ENCODE measurements at regions not wholly inside any gene's neighbourhood (a gene's known extent, or its start where the extent isn't known, plus 50 kb on each side); places are given as distances from the start of the nearest gene placed in this dataset.

DNA sequence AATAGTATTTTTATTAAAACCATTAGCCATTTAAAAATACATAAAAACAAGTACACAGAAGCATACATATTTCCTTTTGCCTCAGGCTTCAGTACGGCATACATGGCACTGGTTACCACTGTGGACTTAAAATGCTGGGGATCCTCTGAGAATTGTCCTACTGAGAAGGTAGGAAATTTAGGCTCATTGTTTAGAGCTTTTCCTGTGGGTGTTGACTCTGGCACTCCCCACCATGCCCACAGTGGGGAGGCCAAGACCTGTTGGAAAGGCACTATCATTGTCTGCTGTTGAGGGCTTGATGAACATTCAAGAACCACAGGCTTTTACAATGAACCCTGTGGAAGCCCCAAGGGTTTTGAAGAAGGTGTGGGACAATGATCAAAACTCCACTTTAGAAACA is 473.4 kb downstream of the BTBD3 start:
- Mint-ChIP-seq H3K4me1 (no peaks in the 10 kb centered on the region), H3K9me3 (peaks cover 5 to 35% (median 11%) of the 10 kb centered on the region in 7 donors), H3K4me3 (no peak overlapping the region), H3K27ac (no peak overlapping the region), H3K36me3 (no peaks in the 10 kb centered on the region), H3K27me3 (no peaks in the 10 kb centered on the region)
- no peaks in the 10 kb centered on the region for H3K27me3 ChIP-seq (ENCODE audit: control insufficient read depth, insufficient read depth, low read length)
- ATAC-seq (ENCODE audit: low read depth in 2 of 2): no peak
- H3K27ac ChIP-seq (ENCODE audit: insufficient read depth, low read length, poor library complexity, severe bottlenecking): no peak overlapping the region
- DNase-seq: no peak
- H3K36me3 ChIP-seq (ENCODE audit: control insufficient read depth, insufficient read depth, low read length): no peaks in the 10 kb centered on the region
- H3K9me3 ChIP-seq (ENCODE audit: control insufficient read depth in 2 of 2, low read length in 2 of 2): peaks cover 0 to 8% of the 10 kb centered on the region in 2 experiments
- no peaks in the 10 kb centered on the region for H3K4me1 ChIP-seq (ENCODE audit: control insufficient read depth, insufficient read depth, low read length, poor library complexity, severe bottlenecking)
- no peak overlapping the region for H3K4me3 ChIP-seq (ENCODE audit: low read depth, low read length)

DNA sequence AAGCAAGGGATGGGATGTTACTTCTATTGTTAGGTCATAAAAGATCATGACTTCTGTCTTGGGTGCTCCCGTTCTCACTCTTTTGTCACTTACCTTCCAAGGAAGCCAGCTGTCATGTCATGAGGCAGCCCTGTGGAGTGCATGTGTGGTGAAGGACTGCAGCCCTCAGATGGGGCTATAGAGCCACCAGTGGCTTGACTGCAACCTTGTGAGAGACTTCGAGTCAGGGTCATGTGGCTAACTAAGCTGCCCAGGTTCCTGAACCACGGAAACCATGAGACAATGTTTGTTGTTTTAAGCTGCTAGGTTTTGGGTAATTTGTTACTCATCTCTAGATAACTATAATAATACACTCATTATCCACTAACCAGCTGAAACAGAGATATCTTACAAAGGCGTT is 477.1 kb downstream of the BTBD3 start:
- Mint-ChIP-seq H3K9me3 (peaks cover 5 to 26% (median 12%) of the 10 kb centered on the region in 7 donors), H3K27me3 (no peaks in the 10 kb centered on the region), H3K4me1 (no peaks in the 10 kb centered on the region), H3K27ac (no peak overlapping the region), H3K36me3 (no peaks in the 10 kb centered on the region), H3K4me3 (no peak overlapping the region)
- no peak for DNase-seq
- Histone ChIP-seq H3K4me1 (ENCODE audit: control insufficient read depth, insufficient read depth, low read length, poor library complexity, severe bottlenecking) (no peaks in the 10 kb centered on the region), H3K36me3 (ENCODE audit: control insufficient read depth, insufficient read depth, low read length) (no peaks in the 10 kb centered on the region), H3K9me3 (ENCODE audit: control insufficient read depth in 2 of 2, low read length in 2 of 2) (no peaks in the 10 kb centered on the region), H3K27me3 (ENCODE audit: control insufficient read depth, insufficient read depth, low read length) (no peaks in the 10 kb centered on the region), H3K4me3 (ENCODE audit: low read depth, low read length) (no peak overlapping the region), H3K27ac (ENCODE audit: insufficient read depth, low read length, poor library complexity, severe bottlenecking) (no peak overlapping the region)
- no peak for ATAC-seq (ENCODE audit: low read depth in 2 of 2)

DNA sequence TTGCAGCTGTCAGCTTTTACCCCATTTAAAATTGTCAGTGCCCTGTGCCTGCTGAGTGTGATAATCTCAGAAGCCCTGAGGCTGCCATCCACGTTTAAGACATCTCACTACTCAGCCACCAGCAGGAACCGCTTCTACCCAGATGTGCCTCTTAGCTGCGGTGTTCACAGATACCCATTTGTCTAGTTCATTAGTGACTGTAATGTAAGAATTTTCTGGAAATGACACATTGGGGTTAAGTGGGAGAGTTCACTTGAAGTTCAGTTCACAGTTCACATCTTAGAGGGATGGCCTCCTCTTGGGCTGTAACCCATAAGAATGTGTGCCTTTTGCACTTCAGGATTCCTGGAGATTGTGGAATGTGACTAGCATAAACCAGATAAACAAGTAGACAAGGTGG is 477.7 kb downstream of the BTBD3 start:
- Mint-ChIP-seq H3K27me3 (no peaks in the 10 kb centered on the region), H3K36me3 (no peaks in the 10 kb centered on the region), H3K4me1 (no peaks in the 10 kb centered on the region), H3K9me3 (peaks cover 5 to 24% (median 12%) of the 10 kb centered on the region in 7 donors), H3K4me3 (no peak overlapping the region), H3K27ac (no peak overlapping the region)
- Histone ChIP-seq H3K27me3 (ENCODE audit: control insufficient read depth, insufficient read depth, low read length) (no peaks in the 10 kb centered on the region), H3K27ac (ENCODE audit: insufficient read depth, low read length, poor library complexity, severe bottlenecking) (no peak overlapping the region), H3K9me3 (ENCODE audit: control insufficient read depth in 2 of 2, low read length in 2 of 2) (no peaks in the 10 kb centered on the region), H3K4me1 (ENCODE audit: control insufficient read depth, insufficient read depth, low read length, poor library complexity, severe bottlenecking) (no peaks in the 10 kb centered on the region), H3K4me3 (ENCODE audit: low read depth, low read length) (no peak overlapping the region), H3K36me3 (ENCODE audit: control insufficient read depth, insufficient read depth, low read length) (no peaks in the 10 kb centered on the region)
- ATAC-seq (ENCODE audit: low read depth in 2 of 2) (no peak), DNase-seq (no peak)

DNA sequence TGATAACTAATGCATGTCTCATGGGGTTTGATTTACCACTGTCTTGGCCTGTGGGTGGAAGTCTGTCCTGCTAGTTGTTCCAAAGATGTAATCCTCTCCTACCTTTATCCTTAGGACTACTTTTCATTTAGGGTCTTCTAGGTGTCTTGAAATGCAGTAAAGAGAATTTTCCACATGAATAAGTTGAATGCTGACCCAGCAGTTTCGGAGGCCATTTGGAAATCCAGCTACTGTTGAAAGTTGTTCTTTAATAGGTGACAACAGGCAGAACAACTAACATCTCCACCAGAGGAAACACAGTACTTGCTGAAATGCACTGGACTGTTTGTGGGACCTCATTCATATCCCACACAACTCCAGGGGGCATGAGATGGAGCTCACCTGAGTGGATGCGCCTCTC is 478.1 kb downstream of the BTBD3 start:
- no peak overlapping the region for H3K4me3 ChIP-seq (ENCODE audit: low read depth, low read length)
- H3K27me3 ChIP-seq (ENCODE audit: control insufficient read depth, insufficient read depth, low read length): no peaks in the 10 kb centered on the region
- no peaks in the 10 kb centered on the region for H3K27me3 Mint-ChIP-seq
- no peak overlapping the region for H3K4me3 Mint-ChIP-seq
- H3K9me3 ChIP-seq (ENCODE audit: control insufficient read depth in 2 of 2, low read length in 2 of 2): no peaks in the 10 kb centered on the region
- no peaks in the 10 kb centered on the region for H3K4me1 Mint-ChIP-seq
- H3K36me3 Mint-ChIP-seq: no peaks in the 10 kb centered on the region
- ATAC-seq (ENCODE audit: low read depth in 2 of 2) (no peak), DNase-seq (no peak)
- H3K27ac ChIP-seq (ENCODE audit: insufficient read depth, low read length, poor library complexity, severe bottlenecking): no peak overlapping the region
- H3K9me3 Mint-ChIP-seq: peaks cover 5 to 24% (median 12%) of the 10 kb centered on the region in 7 donors
- no peak overlapping the region for H3K27ac Mint-ChIP-seq
- no peaks in the 10 kb centered on the region for H3K36me3 ChIP-seq (ENCODE audit: control insufficient read depth, insufficient read depth, low read length)
- H3K4me1 ChIP-seq (ENCODE audit: control insufficient read depth, insufficient read depth, low read length, poor library complexity, severe bottlenecking): no peaks in the 10 kb centered on the region

DNA sequence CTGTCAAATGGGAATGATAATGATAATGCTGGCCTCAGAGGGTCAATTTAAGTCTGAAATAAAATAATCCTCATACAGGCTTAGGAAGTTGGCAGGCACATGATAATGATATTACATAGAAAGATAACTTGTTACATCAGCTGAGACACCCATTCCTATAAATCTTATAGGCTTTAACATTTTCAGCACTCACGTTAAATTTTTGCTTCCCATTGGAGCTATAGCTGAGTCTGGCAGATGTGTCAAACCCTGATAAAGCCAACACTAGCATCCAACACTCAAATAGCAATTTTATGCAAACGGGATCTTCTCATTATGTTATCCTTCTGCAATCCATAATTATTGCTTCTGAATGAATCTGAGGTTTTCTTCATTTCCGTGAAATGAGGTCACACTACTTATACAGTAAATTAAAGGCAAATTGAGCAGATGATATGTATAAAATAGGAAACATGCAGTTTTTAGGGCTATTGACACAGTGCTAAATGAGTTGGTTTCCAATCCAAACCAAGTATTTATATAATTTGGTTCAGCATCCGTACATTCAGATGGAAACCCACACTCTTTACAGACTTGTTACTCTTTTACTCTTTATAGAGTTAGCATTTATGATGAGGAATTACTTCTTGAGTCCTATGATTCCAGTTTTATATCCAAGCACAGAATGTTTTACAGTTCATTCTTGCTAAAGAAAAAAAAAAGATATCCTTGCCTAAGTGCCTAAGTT is 481.6 kb downstream of the BTBD3 start:
- H3K9me3 ChIP-seq (ENCODE audit: control insufficient read depth in 2 of 2, low read length in 2 of 2): no peaks in the 10 kb centered on the region
- DNase-seq: no peak
- H3K4me3 Mint-ChIP-seq: no peak overlapping the region
- H3K9me3 Mint-ChIP-seq: peaks cover 3 to 22% (median 13%) of the 10 kb centered on the region in 7 donors
- ATAC-seq (ENCODE audit: low read depth in 2 of 2): no peak
- H3K4me1 ChIP-seq (ENCODE audit: control insufficient read depth, insufficient read depth, low read length, poor library complexity, severe bottlenecking): no peaks in the 10 kb centered on the region
- H3K36me3 Mint-ChIP-seq: no peaks in the 10 kb centered on the region
- H3K4me3 ChIP-seq (ENCODE audit: low read depth, low read length): no peak overlapping the region
- H3K27ac ChIP-seq (ENCODE audit: insufficient read depth, low read length, poor library complexity, severe bottlenecking): no peak overlapping the region
- H3K4me1 Mint-ChIP-seq: no peaks in the 10 kb centered on the region
- H3K27me3 Mint-ChIP-seq: no peaks in the 10 kb centered on the region
- no peak overlapping the region for H3K27ac Mint-ChIP-seq
- no peaks in the 10 kb centered on the region for H3K27me3 ChIP-seq (ENCODE audit: control insufficient read depth, insufficient read depth, low read length)
- no peaks in the 10 kb centered on the region for H3K36me3 ChIP-seq (ENCODE audit: control insufficient read depth, insufficient read depth, low read length)

DNA sequence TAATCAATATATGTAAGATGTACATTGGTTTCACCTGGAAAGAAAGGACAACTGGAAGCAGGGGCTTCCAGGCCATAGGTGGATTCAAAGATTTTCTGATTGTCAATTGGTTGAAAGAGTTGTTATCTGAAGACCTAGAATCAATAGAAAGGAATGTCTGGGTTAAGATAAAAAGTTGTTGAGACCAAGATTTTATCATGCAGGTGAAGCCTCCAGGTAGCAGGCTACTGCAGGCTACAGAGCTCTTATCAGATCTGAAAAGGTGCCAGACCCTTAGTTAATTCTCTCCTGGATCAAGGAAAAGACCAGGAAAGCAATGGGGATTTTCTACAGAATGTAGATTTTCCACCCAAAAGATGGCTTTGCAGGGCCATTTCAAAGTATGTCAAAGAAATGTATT is 487.2 kb downstream of the BTBD3 start:
- Histone ChIP-seq H3K9me3 (ENCODE audit: control insufficient read depth in 2 of 2, low read length in 2 of 2) (peaks cover 0 to 2% of the 10 kb centered on the region in 2 experiments), H3K27me3 (ENCODE audit: control insufficient read depth, insufficient read depth, low read length) (no peaks in the 10 kb centered on the region), H3K27ac (ENCODE audit: insufficient read depth, low read length, poor library complexity, severe bottlenecking) (no peak overlapping the region), H3K4me3 (ENCODE audit: low read depth, low read length) (no peak overlapping the region), H3K36me3 (ENCODE audit: control insufficient read depth, insufficient read depth, low read length) (no peaks in the 10 kb centered on the region), H3K4me1 (ENCODE audit: control insufficient read depth, insufficient read depth, low read length, poor library complexity, severe bottlenecking) (no peaks in the 10 kb centered on the region)
- Mint-ChIP-seq H3K36me3 (no peaks in the 10 kb centered on the region), H3K27me3 (no peaks in the 10 kb centered on the region), H3K4me1 (no peaks in the 10 kb centered on the region), H3K27ac (no peak overlapping the region), H3K9me3 (peaks cover 2 to 25% (median 17%) of the 10 kb centered on the region in 7 donors), H3K4me3 (no peak overlapping the region)
- ATAC-seq (ENCODE audit: low read depth in 2 of 2): no peak
- no peak for DNase-seq

DNA sequence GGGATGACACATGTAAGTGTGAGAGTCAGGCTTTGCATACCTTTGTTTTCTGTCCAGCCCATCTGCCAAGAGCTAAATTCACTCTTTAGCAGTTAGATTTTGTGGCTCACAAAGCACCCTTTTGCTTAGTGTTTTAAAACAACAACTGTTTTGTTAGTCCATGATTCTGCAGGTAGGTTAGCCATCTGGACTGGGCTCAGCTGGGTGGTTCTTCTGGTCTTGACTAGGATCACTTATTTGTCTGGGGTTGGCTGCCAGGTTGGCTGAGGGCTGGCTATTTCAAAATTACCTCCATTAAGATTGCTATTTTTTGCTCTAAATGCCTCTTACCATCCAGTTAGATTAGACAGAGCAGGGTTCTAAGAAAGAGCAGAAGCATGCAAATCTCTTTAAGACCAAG is 489.3 kb downstream of the BTBD3 start:
- peaks cover 2 to 37% (median 15%) of the 10 kb centered on the region in 7 donors for H3K9me3 Mint-ChIP-seq
- no peak overlapping the region for H3K27ac Mint-ChIP-seq

DNA sequence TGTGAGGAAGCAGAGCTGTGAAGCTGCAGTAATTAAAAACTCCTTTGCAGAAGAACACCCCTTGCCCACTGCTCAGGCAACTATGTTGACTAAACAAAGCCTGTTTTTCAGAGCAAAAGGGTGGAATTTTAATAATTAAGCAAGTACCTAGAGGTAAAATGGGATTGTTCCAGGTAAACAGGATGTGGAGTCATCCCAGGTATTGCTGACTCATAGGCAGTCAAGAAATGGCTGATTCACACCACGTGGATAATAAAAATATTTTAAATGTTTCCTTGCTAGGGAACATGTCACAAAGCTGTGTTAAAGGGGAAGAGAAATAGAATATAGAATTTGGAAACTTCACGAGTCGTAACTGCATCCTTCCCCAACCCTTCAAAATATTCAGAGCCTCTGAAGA is 491.8 kb downstream of the BTBD3 start:
- peaks cover 0 to 39% (median 19%) of the 10 kb centered on the region in 7 donors for H3K9me3 Mint-ChIP-seq

More for the DNA sequence above, 489.3 kb downstream of the BTBD3 start:
- DNase-seq (no peak), ATAC-seq (ENCODE audit: low read depth in 2 of 2) (no peak)
- no peaks in the 10 kb centered on the region for H3K36me3 ChIP-seq (ENCODE audit: control insufficient read depth, insufficient read depth, low read length)
- H3K27me3 Mint-ChIP-seq: no peaks in the 10 kb centered on the region
- H3K27ac ChIP-seq (ENCODE audit: insufficient read depth, low read length, poor library complexity, severe bottlenecking): no peak overlapping the region
- no peaks in the 10 kb centered on the region for H3K27me3 ChIP-seq (ENCODE audit: control insufficient read depth, insufficient read depth, low read length)
- H3K4me1 Mint-ChIP-seq: no peaks in the 10 kb centered on the region
- no peak overlapping the region for H3K4me3 Mint-ChIP-seq
- H3K4me3 ChIP-seq (ENCODE audit: low read depth, low read length): no peak overlapping the region
- peaks cover 2 to 11% of the 10 kb centered on the region in 2 experiments for H3K9me3 ChIP-seq (ENCODE audit: control insufficient read depth in 2 of 2, low read length in 2 of 2)
- H3K36me3 Mint-ChIP-seq: no peaks in the 10 kb centered on the region
- no peaks in the 10 kb centered on the region for H3K4me1 ChIP-seq (ENCODE audit: control insufficient read depth, insufficient read depth, low read length, poor library complexity, severe bottlenecking)

More for the DNA sequence above, 491.8 kb downstream of the BTBD3 start:
- peaks cover 2 to 11% of the 10 kb centered on the region in 2 experiments for H3K9me3 ChIP-seq (ENCODE audit: control insufficient read depth in 2 of 2, low read length in 2 of 2)
- Mint-ChIP-seq H3K36me3 (no peaks in the 10 kb centered on the region), H3K4me3 (no peak overlapping the region), H3K27me3 (no peaks in the 10 kb centered on the region), H3K27ac (no peak overlapping the region), H3K4me1 (no peaks in the 10 kb centered on the region)
- DNase-seq (no peak), ATAC-seq (ENCODE audit: low read depth in 2 of 2) (no peak)
- H3K4me1 ChIP-seq (ENCODE audit: control insufficient read depth, insufficient read depth, low read length, poor library complexity, severe bottlenecking): no peaks in the 10 kb centered on the region
- no peaks in the 10 kb centered on the region for H3K36me3 ChIP-seq (ENCODE audit: control insufficient read depth, insufficient read depth, low read length)
- no peak overlapping the region for H3K27ac ChIP-seq (ENCODE audit: insufficient read depth, low read length, poor library complexity, severe bottlenecking)
- no peaks in the 10 kb centered on the region for H3K27me3 ChIP-seq (ENCODE audit: control insufficient read depth, insufficient read depth, low read length)
- no peak overlapping the region for H3K4me3 ChIP-seq (ENCODE audit: low read depth, low read length)
